GM10266 (cell line): ENCODE measurements at regions not wholly inside any gene's neighbourhood (a gene's known extent, or its start where the extent isn't known, plus 50 kb on each side); places are given as distances from the start of the nearest gene placed in this dataset.

Experiments used
- DNase-seq: peaks from one replicate; pipeline ENCODE4 v3.0.0; 2012; ENCODE audit errors: extremely low spot score
- CTCF ChIP-seq: IDR thresholded peaks from 2 replicates; pipeline ENCODE4 v1.5.1; 2012; ENCODE audit warnings: mild to moderate bottlenecking, low read depth; ENCODE audit not compliant: control insufficient read depth, insufficient read depth; ENCODE audit errors: missing control alignments

- no peak for TF ChIP-seq CTCF
- no peak for DNase-seq
Measured at GRCh38 chr20:30985386-30985785, 272.1 kb upstream of the DEFB115 start.
